ENCODE measurements at regions not wholly inside any gene's neighbourhood (a gene's known extent, or its start where the extent isn't known, plus 50 kb on each side); places are given as distances from the start of the nearest gene placed in this dataset.

- DNase-seq (ENCODE audit: low read depth), result no peak
- no peak overlapping the region for H3K4me3 ChIP-seq (ENCODE audit: low read depth, low read length)
- TF ChIP-seq CTCF (IDR thresholded peaks at IDR 0.05; ENCODE audit: insufficient read depth, low read depth, low read length, missing control alignments), result no peak
These were observed 441.0 kb downstream of the COG6 start for GRCh38 chr13:40096357-40096901.

DNA sequence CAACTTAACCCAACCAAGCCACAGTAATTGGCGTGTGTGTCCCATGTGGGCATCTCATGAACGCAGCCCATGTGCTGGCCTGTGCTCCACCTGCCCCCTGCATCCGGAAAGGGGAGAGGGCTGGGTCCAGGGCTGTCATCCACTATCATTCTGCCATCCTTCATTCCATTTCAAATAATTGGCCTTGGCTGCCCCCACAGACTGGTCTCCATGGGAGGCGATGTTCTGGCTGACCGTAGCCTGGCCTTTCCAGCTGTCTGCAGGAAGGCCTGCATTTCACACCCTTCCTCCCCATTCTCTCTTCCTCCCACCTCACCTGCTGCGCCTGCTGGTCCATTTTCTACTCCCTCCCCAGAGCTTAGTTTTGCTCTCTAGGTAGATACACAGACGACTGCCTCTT is 442.8 kb downstream of the COG6 start:
- no peak overlapping the region for H3K4me3 ChIP-seq (ENCODE audit: low read depth, low read length)
- no peak for DNase-seq (ENCODE audit: low read depth)
- TF ChIP-seq CTCF (IDR thresholded peaks at IDR 0.05; ENCODE audit: insufficient read depth, low read depth, low read length, missing control alignments), result no peak

GRCh38 chr13:40101708-40102359 is 446.4 kb downstream of the COG6 start:
- no peak overlapping the region for H3K4me3 ChIP-seq (ENCODE audit: low read depth, low read length)
- peak; percentile 76 for DNase-seq (ENCODE audit: low read depth)
- TF ChIP-seq CTCF (IDR thresholded peaks at IDR 0.05; ENCODE audit: insufficient read depth, low read depth, low read length, missing control alignments), result no peak

DNA sequence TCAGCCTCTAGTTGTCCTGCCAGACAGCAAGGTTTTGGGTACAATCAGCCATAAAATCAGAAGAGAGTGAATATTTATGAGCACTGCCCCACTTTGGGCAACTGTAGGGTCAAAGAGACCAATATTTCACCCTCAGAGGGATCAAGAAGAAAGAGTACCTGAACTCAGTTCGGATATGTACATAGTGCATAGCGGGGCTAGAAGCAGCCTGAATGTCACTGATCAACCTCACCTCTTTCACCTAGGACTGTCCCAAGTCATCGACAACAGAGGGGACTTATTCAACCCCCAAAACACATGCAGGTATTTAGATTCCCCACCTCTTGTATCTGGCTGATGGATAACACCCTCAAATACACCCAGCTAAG is 446.9 kb downstream of the COG6 start:
- no peak for DNase-seq (ENCODE audit: low read depth)

GRCh38 chr13:40102854-40103253 is 447.4 kb downstream of the COG6 start:
- TF ChIP-seq CTCF (IDR thresholded peaks at IDR 0.05; ENCODE audit: insufficient read depth, low read depth, low read length, missing control alignments), result no peak
- no peak overlapping the region for H3K4me3 ChIP-seq (ENCODE audit: low read depth, low read length)
- no peak for DNase-seq (ENCODE audit: low read depth)

More for the DNA sequence above, 446.9 kb downstream of the COG6 start:
- no peak overlapping the region for H3K4me3 ChIP-seq (ENCODE audit: low read depth, low read length)
- no peak for TF ChIP-seq CTCF (IDR thresholded peaks at IDR 0.05; ENCODE audit: insufficient read depth, low read depth, low read length, missing control alignments)

DNA sequence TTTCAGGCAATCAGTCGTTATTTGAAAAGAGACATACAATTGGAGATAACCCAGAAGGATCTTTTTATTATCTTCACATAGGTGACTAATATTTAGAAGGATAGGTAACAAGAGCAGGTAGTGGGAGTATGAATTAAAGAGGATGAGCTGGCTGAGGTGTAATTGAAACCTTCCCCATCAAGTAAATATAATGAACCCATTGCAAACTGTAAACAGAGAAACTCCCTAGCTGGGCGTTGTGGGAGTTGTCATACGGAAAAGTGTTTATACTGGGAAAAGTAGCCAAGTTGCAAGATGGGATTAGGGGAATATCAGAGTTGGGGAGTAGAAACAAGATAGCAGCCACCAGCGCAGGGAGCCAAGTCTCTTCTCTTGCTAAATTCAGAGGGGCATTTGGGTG is 448.4 kb downstream of the COG6 start:
- TF ChIP-seq CTCF (IDR thresholded peaks at IDR 0.05; ENCODE audit: insufficient read depth, low read depth, low read length, missing control alignments), result no peak
- no peak overlapping the region for H3K4me3 ChIP-seq (ENCODE audit: low read depth, low read length)
- no peak for DNase-seq (ENCODE audit: low read depth)

DNA sequence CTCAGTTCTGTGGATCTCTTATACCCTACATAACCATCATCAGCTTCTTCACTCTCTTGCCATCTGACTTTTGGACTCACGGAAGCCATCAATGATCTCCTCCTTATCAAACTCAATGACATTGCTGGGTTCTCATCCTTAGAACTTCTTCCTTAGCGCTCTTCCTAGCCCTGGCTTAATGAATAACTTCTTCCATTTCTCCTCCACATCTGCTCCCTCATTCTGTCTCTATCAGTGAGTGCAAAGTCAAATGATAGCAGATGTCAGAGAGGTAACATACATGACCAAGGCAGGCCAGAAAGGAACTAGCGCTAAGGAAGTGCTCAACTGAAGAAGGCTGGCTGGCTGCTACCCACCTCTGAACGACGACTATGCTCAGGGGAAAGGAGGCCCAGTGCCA is 449.8 kb downstream of the COG6 start:
- DNase-seq (ENCODE audit: low read depth), result no peak
- no peak for TF ChIP-seq CTCF (IDR thresholded peaks at IDR 0.05; ENCODE audit: insufficient read depth, low read depth, low read length, missing control alignments)
- no peak overlapping the region for H3K4me3 ChIP-seq (ENCODE audit: low read depth, low read length)
